Smooth muscle cell (in vitro differentiated cells): ENCODE measurements at regions not wholly inside any gene's neighbourhood (a gene's known extent, or its start where the extent isn't known, plus 50 kb on each side); places are given as distances from the start of the nearest gene placed in this dataset.

Source experiments
- DNase-seq: peaks from one replicate; lab custom pipeline; 2025; ENCODE audit not compliant: unreplicated experiment; lab: John Stamatoyannopoulos, UW
- H2AFZ ChIP-seq: fragments of 200-600 bp; sonication (generic); 2 replicates; pipeline ENCODE4 v1.6.0; 2016; ENCODE audit warnings: antibody characterized with exemption, low read depth, mild to moderate bottlenecking
- H3F3A ChIP-seq: fragments of 200-600 bp; sonication (generic); 2 replicates; pipeline ENCODE4 v1.6.0; 2017; ENCODE audit warnings: antibody characterized with exemption, low read depth
- H3K27ac ChIP-seq: fragments of 200-600 bp; sonication (generic); 2 replicates; pipeline ENCODE4 v1.5.1; 2016; ENCODE audit warnings: low read depth, mild to moderate bottlenecking
- H3K27me3 ChIP-seq: fragments of 200-600 bp; sonication (generic); 2 replicates; pipeline ENCODE4 v1.6.1; 2016; ENCODE audit warnings: low read depth, mild to moderate bottlenecking
- H3K36me3 ChIP-seq: fragments of 200-600 bp; sonication (generic); 2 replicates; pipeline ENCODE4 v1.5.1; 2016; ENCODE audit warnings: low read depth
- H3K4me1 ChIP-seq: fragments of 200-600 bp; sonication (generic); 2 replicates; pipeline ENCODE4 v1.5.1; 2016; ENCODE audit warnings: low read depth
- H3K4me2 ChIP-seq: fragments of 200-600 bp; sonication (generic); 2 replicates; pipeline ENCODE4 v1.6.0; 2016; ENCODE audit warnings: mild to moderate bottlenecking
- H3K4me3 ChIP-seq: fragments of 200-600 bp; sonication (generic); 2 replicates; pipeline ENCODE4 v1.5.1; 2016; ENCODE audit warnings: mild to moderate bottlenecking
- H3K79me2 ChIP-seq: fragments of 200-600 bp; sonication (generic); 2 replicates; pipeline ENCODE4 v1.6.0; 2016; ENCODE audit warnings: low read depth, mild to moderate bottlenecking
- H3K9ac ChIP-seq: fragments of 200-600 bp; sonication (generic); 2 replicates; pipeline ENCODE4 v1.6.0; 2016; ENCODE audit warnings: low read depth
- H3K9me3 ChIP-seq: fragments of 200-600 bp; sonication (generic); replicated peaks from 2 replicates; pipeline ENCODE4 v1.5.1; 2016; ENCODE audit warnings: low read depth
- H4K20me1 ChIP-seq: fragments of 200-600 bp; sonication (generic); 2 replicates; pipeline ENCODE4 v1.6.0; 2016; ENCODE audit warnings: low read depth
- CTCF ChIP-seq: fragments of 200-600 bp; sonication (generic); IDR thresholded peaks from 2 replicates; pipeline ENCODE4 v1.5.1; 2017; ENCODE audit warnings: borderline replicate concordance, mild to moderate bottlenecking, antibody characterized with exemption; ENCODE audit not compliant: insufficient read depth, poor library complexity, severe bottlenecking
- WGBS: methylation state at CpG from one replicate; pipeline ENCODE4 v1.1.7; 2016; ENCODE audit warnings: low lambda C conversion rate; 5-methylcytosine and 5-hydroxymethylcytosine counted together

GRCh38 chr5:159416438-159416837, 86.2 kb upstream of the IL12B start:
- Histone ChIP-seq H3K36me3 (no peaks in the 10 kb centered on the region), H3K9ac (no peak overlapping the region), H3K27me3 (no peaks in the 10 kb centered on the region), H3K9me3 (no peaks in the 10 kb centered on the region), H3K4me3 (no peak overlapping the region), H2AFZ (no peak overlapping the region), H4K20me1 (no peaks in the 10 kb centered on the region), H3K27ac (peak overlapping the region; percentile 93), H3K4me2 (no peak overlapping the region), H3K4me1 (no peaks in the 10 kb centered on the region), H3F3A (no peaks in the 10 kb centered on the region), H3K79me2 (no peaks in the 10 kb centered on the region)
- 84% methylated on average over 6 of the region's 6 CpGs for WGBS
- DNase-seq: no peak
- TF ChIP-seq CTCF: no peak

- Histone ChIP-seq H3K27me3 (no peaks in the 10 kb centered on the region), H3K27ac (no peak overlapping the region), H3K4me2 (no peak overlapping the region), H3K4me1 (no peaks in the 10 kb centered on the region), H3K9me3 (no peaks in the 10 kb centered on the region), H3F3A (no peaks in the 10 kb centered on the region), H3K4me3 (no peak overlapping the region), H4K20me1 (no peaks in the 10 kb centered on the region), H3K79me2 (no peaks in the 10 kb centered on the region), H3K36me3 (no peaks in the 10 kb centered on the region), H3K9ac (no peak overlapping the region), H2AFZ (no peak overlapping the region)
- 72% methylated on average over 4 of the region's 4 CpGs for WGBS
- no peak for DNase-seq
- no peak for TF ChIP-seq CTCF
Measured at GRCh38 chr5:159417170-159417569, 86.9 kb upstream of the IL12B start.

GRCh38 chr5:159419576-159419975, 89.3 kb upstream of the IL12B start:
- no peak overlapping the region for H3K9ac ChIP-seq
- WGBS: 94% methylated on average over 5 of the region's 5 CpGs
- H3K27me3 ChIP-seq: no peaks in the 10 kb centered on the region
- no peak for DNase-seq
- no peaks in the 10 kb centered on the region for H3K79me2 ChIP-seq
- H3K27ac ChIP-seq: no peak overlapping the region
- no peaks in the 10 kb centered on the region for H3K4me1 ChIP-seq
- H4K20me1 ChIP-seq: no peaks in the 10 kb centered on the region
- no peaks in the 10 kb centered on the region for H3K36me3 ChIP-seq
- H3K9me3 ChIP-seq: no peaks in the 10 kb centered on the region
- no peaks in the 10 kb centered on the region for H3F3A ChIP-seq
- TF ChIP-seq CTCF: no peak
- H3K4me2 ChIP-seq: no peak overlapping the region
- H3K4me3 ChIP-seq: no peak overlapping the region
- H2AFZ ChIP-seq: no peak overlapping the region

GRCh38 chr5:159420940-159421339, 90.7 kb upstream of the IL12B start:
- Histone ChIP-seq H3K27ac (no peak overlapping the region), H3K27me3 (no peaks in the 10 kb centered on the region), H3K4me3 (no peak overlapping the region), H3K9ac (no peak overlapping the region), H3K9me3 (no peaks in the 10 kb centered on the region), H3K4me1 (no peaks in the 10 kb centered on the region), H3K79me2 (no peaks in the 10 kb centered on the region), H3K4me2 (no peak overlapping the region), H3K36me3 (no peaks in the 10 kb centered on the region), H3F3A (no peaks in the 10 kb centered on the region), H4K20me1 (no peaks in the 10 kb centered on the region), H2AFZ (no peak overlapping the region)
- no peak for DNase-seq
- no peak for TF ChIP-seq CTCF
